H1 (cell line): ENCODE measurements at regions not wholly inside any gene's neighbourhood (a gene's known extent, or its start where the extent isn't known, plus 50 kb on each side); places are given as distances from the start of the nearest gene placed in this dataset.

Experiments
- CTCF ChIA-PET: fragments of 300-600 bp; sonication (Branson Sonifier 250); formaldehyde crosslinking; loops from one replicate; lab custom pipeline; 2021; ENCODE audit not compliant: partially characterized antibody; lab: Charles Lee
- POLR2A ChIA-PET: fragments of 300-600 bp; sonication (Branson Sonifier 250); formaldehyde crosslinking; loops from one replicate; lab custom pipeline; 2021; ENCODE audit warnings: inconsistent platforms; ENCODE audit not compliant: partially characterized antibody; lab: Charles Lee
- DNase-seq, 2 experiments: peaks; one replicate each; pipeline versions ENCODE4 v3.0.0 to v3.0.0-alpha.2; 2010 to 2022; ENCODE audit warnings: low spot score in 2 of 2, low read depth in 1 of 2, mixed read lengths in 1 of 2
- FAIRE-seq: peaks from 2 replicates; lab custom pipeline; 2011; peaks lifted over from hg19 to GRCh38; lab: Jason Lieb, UNC
- H2AFZ ChIP-seq: 2 replicates; pipeline ENCODE4 v1.8.1; 2012; ENCODE audit warnings: low read length, inconsistent platforms
- H2AK5ac ChIP-seq: 2 replicates; pipeline ENCODE4 v1.6.1; 2013; ENCODE audit warnings: low read depth, low read length
- H2BK120ac ChIP-seq: replicated peaks from 2 replicates; pipeline ENCODE3; 2013; ENCODE audit warnings: low read depth, low read length, inconsistent platforms
- H2BK12ac ChIP-seq: 2 replicates; pipeline ENCODE4 v1.6.1; 2013; ENCODE audit warnings: low read depth, low read length
- H2BK15ac ChIP-seq: 2 replicates; pipeline ENCODE4 v1.6.1; 2013; ENCODE audit warnings: low read length
- H2BK20ac ChIP-seq: 2 replicates; pipeline ENCODE4 v1.6.1; 2013; ENCODE audit warnings: low read length
- H2BK5ac ChIP-seq: 2 replicates; pipeline ENCODE4 v1.6.1; 2013; ENCODE audit warnings: low read depth, low read length
- H3K14ac ChIP-seq: 2 replicates; pipeline ENCODE4 v1.6.1; 2013; ENCODE audit warnings: inconsistent platforms; ENCODE audit not compliant: insufficient read length
- H3K18ac ChIP-seq: 2 replicates; pipeline ENCODE4 v1.6.1; 2013; ENCODE audit warnings: low read length; ENCODE audit errors: extremely low read depth
- H3K23ac ChIP-seq: 2 replicates; pipeline ENCODE4 v1.6.1; 2013; ENCODE audit warnings: inconsistent platforms; ENCODE audit not compliant: insufficient read length
- H3K23me2 ChIP-seq: 2 replicates; pipeline ENCODE4 v1.6.1; 2013; ENCODE audit warnings: low read depth, low read length
- H3K27ac ChIP-seq: 2 replicates; pipeline ENCODE4 v1.6.1; 2011; ENCODE audit warnings: low read depth, low read length, inconsistent platforms
- H3K27me3 ChIP-seq, 4 experiments: replicated peaks in 1 of 4; 1 replicate in 1 of 4; 2 replicates in 3 of 4; pipeline versions ENCODE4 v1.6.1 to v1.8.1; 2011 to 2013; ENCODE audit warnings: low read length in 3 of 4, mild to moderate bottlenecking in 3 of 4, inconsistent platforms in 2 of 4, mixed read lengths in 2 of 4, moderate library complexity in 1 of 4; ENCODE audit not compliant: control insufficient read depth in 3 of 4, insufficient read depth in 3 of 4; ENCODE audit errors: extremely low read depth in 1 of 4
- H3K36me3 ChIP-seq, 4 experiments: 2 replicates each; pipeline versions ENCODE4 v1.6.1 to v1.8.1; 2011 to 2013; ENCODE audit warnings: mild to moderate bottlenecking in 4 of 4, low read length in 3 of 4, moderate library complexity in 2 of 4, control low read depth in 1 of 4, inconsistent platforms in 1 of 4; ENCODE audit not compliant: insufficient read depth in 4 of 4, control insufficient read depth in 2 of 4
- H3K4ac ChIP-seq: replicated peaks from 2 replicates; pipeline ENCODE3; 2013; ENCODE audit warnings: low read length, low read depth, mixed read lengths, inconsistent platforms; ENCODE audit not compliant: insufficient read length
- H3K4me1 ChIP-seq, 4 experiments: replicated peaks in 1 of 4; 1 replicate in 1 of 4; 2 replicates in 3 of 4; pipeline versions ENCODE4 v1.6.1 to v1.8.1; 2011 to 2013; ENCODE audit warnings: low read length in 3 of 4, inconsistent platforms in 2 of 4, mixed read lengths in 1 of 4; ENCODE audit not compliant: insufficient read depth in 4 of 4, control insufficient read depth in 3 of 4
- H3K4me2 ChIP-seq, 2 experiments: 2 replicates each; pipeline versions ENCODE4 v1.6.1 to v1.8.1; 2011 to 2013; ENCODE audit warnings: low read depth in 2 of 2, low read length in 2 of 2, control low read depth in 1 of 2, inconsistent platforms in 1 of 2, mild to moderate bottlenecking in 1 of 2; ENCODE audit not compliant: insufficient read depth in 1 of 2
- H3K4me3 ChIP-seq, 4 experiments: fragments of 200-600, 300-600 bp in 1 of 4; sonication (generic), shearing (Covaris generic), sonication (Bioruptor Twin) in 1 of 4; 2 replicates each; pipeline versions ENCODE4 v1.5.1 to v1.8.1; 2011 to 2016; ENCODE audit warnings: low read length in 4 of 4, low read depth in 3 of 4, control low read depth in 2 of 4, inconsistent platforms in 2 of 4, mild to moderate bottlenecking in 2 of 4, mixed read lengths in 1 of 4, moderate library complexity in 1 of 4; ENCODE audit not compliant: insufficient read depth in 2 of 4; ENCODE audit errors: extremely low read depth in 1 of 4
- H3K56ac ChIP-seq: replicated peaks from 2 replicates; pipeline ENCODE3; 2013; ENCODE audit warnings: low read depth, mild to moderate bottlenecking, mixed read lengths, low read length, inconsistent platforms; ENCODE audit not compliant: insufficient read length
- H3K79me1 ChIP-seq: 2 replicates; pipeline ENCODE4 v1.6.1; 2013; ENCODE audit warnings: low read depth, low read length, control low read depth
- H3K79me2 ChIP-seq, 2 experiments: 2 replicates each; pipeline versions ENCODE4 v1.6.1 to v1.8.1; 2012 to 2013; ENCODE audit warnings: low read length in 2 of 2, mild to moderate bottlenecking in 2 of 2, inconsistent platforms in 1 of 2; ENCODE audit not compliant: insufficient read depth in 2 of 2, control insufficient read depth in 1 of 2
- H3K9ac ChIP-seq, 4 experiments: replicated peaks in 1 of 4; 1 replicate in 1 of 4; 2 replicates in 3 of 4; pipeline versions ENCODE4 v1.6.1 to v1.8.1; 2011 to 2013; ENCODE audit warnings: low read depth in 3 of 4, low read length in 3 of 4, control low read depth in 2 of 4, mild to moderate bottlenecking in 2 of 4, moderate library complexity in 2 of 4, inconsistent platforms in 1 of 4; ENCODE audit errors: extremely low read depth in 1 of 4
- H3K9me3 ChIP-seq, 2 experiments: 2 replicates each; pipeline versions ENCODE4 v1.6.1 to v1.8.1; 2012 to 2013; ENCODE audit warnings: mild to moderate bottlenecking in 2 of 2, moderate library complexity in 2 of 2, control low read depth in 1 of 2, inconsistent platforms in 1 of 2, low read depth in 1 of 2, low read length in 1 of 2, mixed read lengths in 1 of 2; ENCODE audit not compliant: insufficient read depth in 2 of 2
- H4K20me1 ChIP-seq, 2 experiments: replicated peaks in 1 of 2; 2 replicates each; pipeline versions ENCODE3 to v1.8.1; 2011 to 2013; ENCODE audit warnings: inconsistent platforms in 2 of 2, low read length in 2 of 2, mild to moderate bottlenecking in 1 of 2; ENCODE audit not compliant: insufficient read depth in 2 of 2, control insufficient read depth in 1 of 2
- H4K5ac ChIP-seq: 2 replicates; pipeline ENCODE4 v1.6.1; 2013; ENCODE audit warnings: low read length, low read depth, mixed read lengths, inconsistent platforms; ENCODE audit not compliant: insufficient read length
- H4K8ac ChIP-seq: 2 replicates; pipeline ENCODE4 v1.8.0; 2013; ENCODE audit warnings: mild to moderate bottlenecking, moderate library complexity, low read length, inconsistent platforms; ENCODE audit not compliant: insufficient read depth; ENCODE audit errors: extremely low read depth
- H4K91ac ChIP-seq: replicated peaks from 2 replicates; pipeline ENCODE3; 2013; ENCODE audit warnings: low read length, mixed read lengths, inconsistent platforms; ENCODE audit not compliant: insufficient read length
- ASH2L ChIP-seq: fragments of 200-600, 300-600 bp; sonication (generic); IDR thresholded peaks from one replicate; pipeline ENCODE4 v1.7.1; 2017; ENCODE audit warnings: low read length
- ATF3 ChIP-seq: IDR thresholded peaks from 2 replicates; pipeline ENCODE4 v1.6.1; 2011; ENCODE audit warnings: low read depth, mild to moderate bottlenecking, low read length; ENCODE audit not compliant: insufficient read depth
- CBX5 ChIP-seq: fragments of 300-800, 300-1000 bp; sonication (generic); IDR thresholded peaks from 2 replicates; pipeline ENCODE4 v1.7.1; 2016; ENCODE audit warnings: antibody characterized with exemption, low read length, low read depth
- CREB1 ChIP-seq: IDR thresholded peaks from 2 replicates; pipeline ENCODE4 v1.6.1; 2012; ENCODE audit warnings: inconsistent platforms
- KDM4A ChIP-seq: IDR thresholded peaks from one replicate; pipeline ENCODE4 v1.7.1; 2012; ENCODE audit warnings: low read depth, mild to moderate bottlenecking, moderate library complexity, low read length, inconsistent platforms; ENCODE audit not compliant: severe bottlenecking
- RFX5 ChIP-seq: IDR thresholded peaks from 2 replicates; pipeline ENCODE4 v1.6.1; 2011; ENCODE audit warnings: low read depth, low read length, improper control_type of control experiment, borderline replicate concordance
- SAP30 ChIP-seq: fragments of 300-600 bp; sonication (generic); IDR thresholded peaks from 2 replicates; pipeline ENCODE4 v1.7.1; 2012; ENCODE audit warnings: low read length, moderate library complexity, mild to moderate bottlenecking, inconsistent platforms; ENCODE audit not compliant: insufficient read depth, insufficient replicate concordance
- SRF ChIP-seq: IDR thresholded peaks from 2 replicates; pipeline ENCODE4 v1.6.1; 2011; ENCODE audit warnings: mild to moderate bottlenecking, low read depth, low read length, moderate library complexity
- WGBS, 2 experiments: shearing (Covaris generic) in 1 of 2; methylation state at CpG; one replicate each; pipeline versions ENCODE4 v1.1.6 to v1.1.7; 2013 to 2015; ENCODE audit warnings: low lambda C conversion rate in 2 of 2, mixed read lengths in 2 of 2, inconsistent platforms in 1 of 2, low coverage in 1 of 2, missing lambda C conversion rate in 1 of 2; ENCODE audit not compliant: insufficient replicate concordance in 2 of 2, insufficient coverage in 1 of 2, insufficient read length in 1 of 2; ENCODE audit errors: extremely low coverage in 1 of 2, missing lambda C conversion rate in 1 of 2; 5-methylcytosine and 5-hydroxymethylcytosine counted together

GRCh38 chr7:21373031-21373430 lies 54.9 kb upstream of the SP4 start:
- Histone ChIP-seq H3K4ac (no peak overlapping the region), H2BK20ac (no peak overlapping the region), H4K5ac (no peak overlapping the region), H4K8ac (no peak overlapping the region), H2BK120ac (no peak overlapping the region), H3K18ac (no peak overlapping the region), H3K4me1 (peaks cover 0 to 8% (median 3%) of the 10 kb centered on the region in 4 experiments; a peak in 4 of 7 replicates), H2BK5ac (no peak overlapping the region), H3K4me2 (no peak overlapping the region), H4K20me1 (no peaks in the 10 kb centered on the region), H2AFZ (no peak overlapping the region), H3K56ac (no peak overlapping the region), H3K23me2 (no peaks in the 10 kb centered on the region), H2BK12ac (no peak overlapping the region), H4K91ac (no peak overlapping the region), H3K27me3 (no peaks in the 10 kb centered on the region), H3K14ac (no peak overlapping the region), H3K36me3 (no peaks in the 10 kb centered on the region; a peak in 1 of 8 replicates), H3K79me1 (no peaks in the 10 kb centered on the region), H3K27ac (no peak overlapping the region), H2AK5ac (no peak overlapping the region), H3K79me2 (no peaks in the 10 kb centered on the region), H3K9me3 (peaks cover 15 to 20% of the 10 kb centered on the region in 2 experiments), H3K23ac (no peak overlapping the region), H3K9ac (no peak overlapping the region), H2BK15ac (no peak overlapping the region), H3K4me3 (no peak overlapping the region)
- WGBS, 2 experiments, result 90% methylated on average over 7 of the region's 7 CpGs; no CpG with 5 or more reads in 1 of the 2 experiments
- no peak for FAIRE-seq
- POLR2A ChIA-PET, result no interaction called here
- CTCF ChIA-PET, result no interaction called here
- DNase-seq, result no peak
- TF ChIP-seq CBX5 (no peak), ATF3 (no peak), KDM4A (no peak), SAP30 (no peak), ASH2L (no peak), CREB1 (no peak), SRF (no peak), RFX5 (no peak)
